HEK293 (cell line): ENCODE measurements at regions not wholly inside any gene's neighbourhood (a gene's known extent, or its start where the extent isn't known, plus 50 kb on each side); places are given as distances from the start of the nearest gene placed in this dataset.

Source experiments
- CTCF ChIA-PET: fragments of 350-600 bp; formaldehyde crosslinking; extraction: SDS; loops from one replicate; lab custom pipeline; 2021; ENCODE audit warnings: antibody characterized with exemption; lab: Yijun Ruan, JAX
- POLR2A ChIA-PET: fragments of 300-600 bp; formaldehyde crosslinking; extraction: SDS; loops from one replicate; lab custom pipeline; 2020; ENCODE audit warnings: antibody characterized with exemption, inconsistent platforms; lab: Yijun Ruan, JAX
- H3K27ac ChIP-seq: fragments of 200-500 bp; sonication (Bioruptor generic); 2 replicates; pipeline ENCODE4 v1.5.1; 2014; ENCODE audit warnings: low read depth, low read length, control low read depth, inconsistent platforms; ENCODE audit errors: extremely low read depth
- H3K36me3 ChIP-seq, 2 experiments: fragments of 200-500 bp in 1 of 2; sonication (Bioruptor generic) in 1 of 2; 1 replicate in 1 of 2; 2 replicates in 1 of 2; pipeline ENCODE4 v1.5.1; 2014 to 2017; ENCODE audit warnings: inconsistent platforms in 2 of 2, low read length in 2 of 2; ENCODE audit not compliant: control insufficient read depth in 2 of 2, insufficient read depth in 1 of 2
- H3K4me1 ChIP-seq: fragments of 200-500 bp; sonication (Bioruptor generic); 2 replicates; pipeline ENCODE4 v1.5.1; 2014; ENCODE audit warnings: mild to moderate bottlenecking, low read length, inconsistent platforms; ENCODE audit not compliant: control insufficient read depth, insufficient read depth
- H3K4me3 ChIP-seq: 2 replicates; pipeline ENCODE4 v1.5.1; 2011; ENCODE audit warnings: low read depth, mild to moderate bottlenecking, control low read depth, low read length, moderate library complexity
- H3K9me3 ChIP-seq: fragments of 200-500 bp; sonication (Bioruptor generic); 2 replicates; pipeline ENCODE4 v1.5.1; 2014; ENCODE audit warnings: low read depth, low read length, inconsistent platforms; ENCODE audit not compliant: control insufficient read depth, insufficient read depth
- GFI1B ChIP-seq: fragments of 450-650 bp; formaldehyde crosslinking; IDR thresholded peaks from 2 replicates; pipeline ENCODE4 v1.5.1; 2016; ENCODE audit warnings: missing biosample characterization, missing genetic modification characterization
- SP2 ChIP-seq: fragments of 450-650 bp; formaldehyde crosslinking; IDR thresholded peaks from 2 replicates; pipeline ENCODE4 v1.5.1; 2016; ENCODE audit warnings: missing biosample characterization, missing genetic modification characterization
- SP3 ChIP-seq: fragments of 450-650 bp; formaldehyde crosslinking; IDR thresholded peaks from 2 replicates; pipeline ENCODE4 v1.5.1; 2016; ENCODE audit warnings: missing biosample characterization, missing genetic modification characterization
- TSHZ1 ChIP-seq: fragments of 450-650 bp; formaldehyde crosslinking; IDR thresholded peaks from 2 replicates; pipeline ENCODE4 v1.5.1; 2016; ENCODE audit warnings: missing biosample characterization, missing genetic modification characterization, borderline replicate concordance
- ZFP69B ChIP-seq: fragments of 450-650 bp; formaldehyde crosslinking; IDR thresholded peaks from 2 replicates; pipeline ENCODE4 v1.5.1; 2016; ENCODE audit warnings: missing biosample characterization, missing genetic modification characterization
- ZNF184 ChIP-seq: fragments of 450-650 bp; IDR thresholded peaks from 2 replicates; pipeline ENCODE4 v1.5.1; 2018; ENCODE audit warnings: missing biosample characterization, mild to moderate bottlenecking, missing genetic modification characterization
- ZNF280D ChIP-seq: fragments of 450-650 bp; formaldehyde crosslinking; IDR thresholded peaks from 2 replicates; pipeline ENCODE4 v1.5.1; 2016; ENCODE audit warnings: missing biosample characterization, missing genetic modification characterization
- ZNF292 ChIP-seq: fragments of 450-650 bp; formaldehyde crosslinking; IDR thresholded peaks from 2 replicates; pipeline ENCODE4 v1.5.1; 2016; ENCODE audit warnings: low read depth, missing biosample characterization, missing genetic modification characterization, borderline replicate concordance
- ZNF302 ChIP-seq: fragments of 450-650 bp; formaldehyde crosslinking; IDR thresholded peaks from 2 replicates; pipeline ENCODE4 v1.5.1; 2016; ENCODE audit warnings: missing biosample characterization, missing genetic modification characterization, low read depth
- ZNF354C ChIP-seq: fragments of 450-650 bp; formaldehyde crosslinking; IDR thresholded peaks from 2 replicates; pipeline ENCODE4 v1.5.1; 2016; ENCODE audit warnings: missing biosample characterization, missing genetic modification characterization, low read depth, borderline replicate concordance
- ZNF416 ChIP-seq: fragments of 450-650 bp; formaldehyde crosslinking; IDR thresholded peaks from 2 replicates; pipeline ENCODE4 v1.5.1; 2016; ENCODE audit warnings: missing biosample characterization, missing genetic modification characterization
- ZNF488 ChIP-seq: fragments of 450-650 bp; formaldehyde crosslinking; IDR thresholded peaks from 2 replicates; pipeline ENCODE4 v1.5.1; 2016; ENCODE audit warnings: missing biosample characterization, missing genetic modification characterization
- ZNF514 ChIP-seq: fragments of 450-650 bp; formaldehyde crosslinking; IDR thresholded peaks from 2 replicates; pipeline ENCODE4 v1.5.1; 2016; ENCODE audit warnings: missing biosample characterization, missing genetic modification characterization
- ZNF596 ChIP-seq: fragments of 450-650 bp; IDR thresholded peaks from 2 replicates; pipeline ENCODE4 v1.5.0; 2018; ENCODE audit warnings: missing biosample characterization, mild to moderate bottlenecking, missing genetic modification characterization, moderate library complexity
- ZNF645 ChIP-seq: fragments of 450-650 bp; formaldehyde crosslinking; IDR thresholded peaks from 2 replicates; pipeline ENCODE4; 2016; ENCODE audit warnings: missing biosample characterization, missing genetic modification characterization
- ZNF654 ChIP-seq: fragments of 450-650 bp; formaldehyde crosslinking; IDR thresholded peaks from 2 replicates; pipeline ENCODE4 v1.5.1; 2016; ENCODE audit warnings: low read depth, missing biosample characterization, missing genetic modification characterization
- ZNF704 ChIP-seq: fragments of 450-650 bp; formaldehyde crosslinking; IDR thresholded peaks from 2 replicates; pipeline ENCODE4 v1.5.1; 2016; ENCODE audit warnings: missing biosample characterization, missing genetic modification characterization
- ZXDB ChIP-seq: fragments of 450-650 bp; formaldehyde crosslinking; IDR thresholded peaks from 2 replicates; pipeline ENCODE4 v1.5.1; 2016; ENCODE audit warnings: missing biosample characterization, missing genetic modification characterization

GRCh38 chr18:47512726-47513435 is 261.4 kb upstream of the SKOR2 start:
- Histone ChIP-seq H3K27ac (no peak overlapping the region), H3K4me3 (no peak overlapping the region)

GRCh38 chr18:47512056-47512455 is 260.6 kb upstream of the SKOR2 start:
- H3K9me3 ChIP-seq, result no peaks in the 10 kb centered on the region
- ChIA-PET POLR2A (no interaction called here), CTCF (no interaction called here)
- no peaks in the 10 kb centered on the region for H3K36me3 ChIP-seq
- H3K27ac ChIP-seq, result no peak overlapping the region
- H3K4me1 ChIP-seq, result no peaks in the 10 kb centered on the region
- TF ChIP-seq ZNF596 (tag by site-specific recombination), result no peak
- no peak for TF ChIP-seq ZNF354C (tag by site-specific recombination)
- no peak for TF ChIP-seq ZNF654 (tag by site-specific recombination)
- no peak for TF ChIP-seq ZFP69B (tag by site-specific recombination)
- no peak for TF ChIP-seq ZNF184
- TF ChIP-seq ZNF704, result no peak
- no peak for TF ChIP-seq ZNF292 (tag by site-specific recombination)
- no peak for TF ChIP-seq TSHZ1 (tag by site-specific recombination)
- TF ChIP-seq ZNF488, result no peak
- TF ChIP-seq GFI1B (tag by site-specific recombination), result no peak
- TF ChIP-seq ZNF514, result no peak
- TF ChIP-seq ZNF645 (tag by site-specific recombination), result no peak
- no peak for TF ChIP-seq ZNF302 (tag by site-specific recombination)
- TF ChIP-seq SP3 (tag by site-specific recombination), result no peak
- no peak for TF ChIP-seq ZNF280D (tag by site-specific recombination)
- no peak for TF ChIP-seq ZXDB (tag by site-specific recombination)
- TF ChIP-seq SP2 (tag by site-specific recombination), result no peak
- H3K4me3 ChIP-seq, result no peak overlapping the region

More at GRCh38 chr18:47512726-47513435, 261.4 kb upstream of the SKOR2 start:
- Histone ChIP-seq H3K36me3 (no peaks in the 10 kb centered on the region), H3K9me3 (no peaks in the 10 kb centered on the region)
- TF ChIP-seq ZNF416 (tag by site-specific recombination), result no peak
- TF ChIP-seq, all 188 proteins: peak for 0
- ChIA-PET CTCF (interaction anchor here (0.8 kb wide), 1 partner anchor 25 kb away, joined by 3 read pairs; no protein-coding TSS in a partner anchor), POLR2A (no interaction called here)
- H3K4me1 ChIP-seq, result no peaks in the 10 kb centered on the region
